SIG-M5 treated with dmso at 0.1 percent for 504 hours (cell line): ENCODE measurements at regions not wholly inside any gene's neighbourhood (a gene's known extent, or its start where the extent isn't known, plus 50 kb on each side); places are given as distances from the start of the nearest gene placed in this dataset.

Experiments used
- DNase-seq: peaks from one replicate; lab custom pipeline; 2025; ENCODE audit not compliant: unreplicated experiment; lab: John Stamatoyannopoulos, UW

DNA sequence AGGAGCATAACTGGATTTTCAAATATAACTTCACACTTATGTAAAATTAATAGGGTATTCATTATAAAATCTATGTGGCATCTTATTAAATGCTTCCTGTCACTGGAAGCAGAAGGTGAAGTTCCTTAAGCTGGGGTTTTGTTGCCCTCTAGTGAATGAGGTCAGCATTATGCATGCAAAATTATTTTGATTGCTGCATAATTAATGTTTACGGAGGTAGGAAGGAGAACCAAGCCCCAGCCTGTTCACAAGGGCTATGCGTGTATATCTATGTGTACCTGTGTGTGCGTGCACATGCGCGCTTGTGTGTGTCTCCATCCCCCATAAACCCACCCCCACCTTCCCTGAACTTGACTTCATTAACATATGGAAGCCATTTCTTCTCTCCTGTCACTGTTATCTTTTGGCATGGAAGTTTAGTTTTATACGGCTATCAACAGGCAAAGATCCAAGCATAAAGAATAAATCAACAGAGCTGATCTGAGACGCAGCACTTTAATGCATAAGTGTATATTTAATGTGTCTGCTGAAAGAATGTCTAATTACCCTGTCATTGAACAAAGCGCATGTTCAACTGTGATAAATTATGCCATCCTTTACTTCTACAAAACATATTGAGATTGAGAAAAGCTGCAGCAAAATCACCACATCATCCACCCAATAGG, 90.2 kb upstream of the CDH4 start:
- DNase-seq, result no peak

GRCh38 chr20:61162451-61162850, 89.6 kb upstream of the CDH4 start:
- DNase-seq, result no peak

DNA sequence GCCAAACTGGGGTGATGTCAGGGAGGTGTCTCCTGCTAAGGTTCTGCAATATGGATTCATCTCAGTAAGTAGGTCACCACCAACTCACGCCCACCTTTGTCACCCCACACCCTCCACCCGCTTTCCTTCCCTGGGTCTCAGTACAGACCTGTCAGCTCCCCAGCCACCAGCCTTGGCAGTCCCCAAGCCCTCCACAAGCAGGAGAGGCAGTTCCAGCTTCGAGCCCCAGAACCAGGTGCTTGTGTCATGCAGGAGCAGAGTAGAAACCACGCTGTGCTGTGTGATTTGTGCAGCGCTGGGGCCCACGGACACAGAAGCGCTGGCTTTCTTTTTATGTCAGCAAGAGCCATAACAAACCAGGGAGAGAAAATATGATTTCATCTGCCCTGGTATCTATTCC, 89.0 kb upstream of the CDH4 start:
- DNase-seq, result no peak

DNA sequence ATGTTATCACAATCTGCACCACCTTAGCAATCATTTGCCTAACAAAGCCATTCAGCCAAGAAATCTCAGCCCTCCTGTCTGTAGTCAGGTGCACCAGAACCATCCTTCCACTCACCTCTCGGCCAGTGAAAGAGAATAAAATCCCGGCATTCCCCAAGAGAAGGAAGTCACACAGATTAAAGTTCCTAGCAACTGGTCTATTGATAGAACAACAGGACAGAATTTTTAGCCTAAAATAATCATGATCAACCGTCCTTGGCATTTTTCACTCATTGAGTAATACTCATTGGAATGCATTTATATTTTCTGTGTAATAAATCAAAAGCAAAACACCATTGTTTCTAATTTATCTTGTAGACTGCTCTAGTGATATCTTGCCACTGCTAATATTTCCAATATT, 85.7 kb upstream of the CDH4 start:
- DNase-seq, result no peak

DNA sequence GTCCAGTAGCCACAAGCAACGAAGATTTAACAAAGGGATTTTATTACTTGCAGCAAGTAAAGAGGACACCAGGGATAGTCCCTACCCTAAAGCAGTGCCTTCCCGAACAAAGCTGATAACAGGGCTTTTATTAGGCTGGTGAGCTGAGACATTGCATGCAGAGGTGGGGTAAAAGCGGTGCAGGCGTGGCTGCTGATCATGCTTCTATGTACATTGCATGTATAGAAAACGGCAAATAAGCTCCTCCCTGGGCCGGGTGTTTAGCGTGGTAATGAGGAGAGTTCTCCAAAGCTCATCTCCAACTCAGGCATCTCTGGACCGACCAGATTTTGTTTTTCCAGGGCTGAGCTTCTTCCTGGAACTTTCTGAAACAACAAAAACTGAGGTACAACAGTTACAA, 83.5 kb upstream of the CDH4 start:
- DNase-seq, result no peak

DNA sequence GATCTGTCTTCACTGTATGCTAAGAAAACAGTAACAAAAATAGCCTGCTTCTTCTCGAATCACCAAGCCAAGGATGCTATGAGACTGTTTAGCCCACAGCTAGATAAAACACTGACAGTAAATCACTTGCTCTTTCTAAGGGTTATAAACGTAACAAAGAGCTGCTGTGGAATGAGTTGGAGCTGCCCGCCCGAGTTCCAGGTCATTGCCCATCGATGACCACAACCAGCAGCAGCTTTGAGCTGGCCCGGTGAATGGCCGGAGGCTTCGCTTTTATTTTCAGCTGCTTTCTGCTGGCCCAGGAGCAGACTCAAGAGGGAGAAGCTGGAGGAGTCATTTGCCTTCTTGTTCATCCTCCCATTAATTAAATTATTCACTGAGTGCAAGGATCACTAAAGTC, 82.2 kb upstream of the CDH4 start:
- DNase-seq, result no peak

DNA sequence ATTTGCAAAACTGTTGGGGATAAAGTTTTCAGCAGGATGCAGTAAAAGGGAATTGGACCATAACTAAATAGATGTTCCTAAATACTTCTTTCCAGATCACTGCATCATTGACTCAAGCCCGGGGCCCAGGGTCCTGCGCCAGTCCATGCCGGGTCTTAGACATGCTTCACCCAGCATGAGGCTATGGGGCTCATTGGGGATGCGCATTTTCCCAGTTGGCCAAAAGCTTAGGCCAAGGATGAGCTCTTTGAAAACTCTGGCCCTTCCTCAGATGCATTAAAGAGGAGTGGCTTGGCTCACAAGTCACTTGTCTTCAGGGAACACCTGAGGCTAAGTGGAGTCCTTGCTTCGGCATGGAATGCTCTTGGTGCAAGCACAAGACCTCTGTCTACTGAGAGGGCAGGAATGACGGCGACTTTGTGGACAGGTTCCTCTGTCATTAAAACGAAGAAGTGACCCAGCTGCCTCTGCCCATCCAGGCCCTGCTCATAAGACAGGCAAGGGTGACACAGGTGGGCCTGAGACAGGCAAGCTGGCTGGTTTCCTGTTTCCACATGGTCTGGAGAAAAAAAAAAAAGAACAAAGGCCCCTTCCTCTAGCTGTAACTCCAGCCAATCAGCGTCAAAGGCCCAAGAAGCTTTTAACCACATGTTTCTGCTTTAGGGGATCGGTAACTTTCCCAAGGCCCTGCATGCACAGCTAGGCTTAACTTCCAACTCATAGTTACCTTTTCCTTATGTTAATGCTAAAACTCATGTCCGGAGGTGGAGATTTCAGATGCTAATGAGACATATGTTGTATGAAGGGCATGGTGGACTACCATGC, 81.4 kb upstream of the CDH4 start:
- no peak for DNase-seq

GRCh38 chr20:61173267-61173666, 78.8 kb upstream of the CDH4 start:
- DNase-seq, result no peak

DNA sequence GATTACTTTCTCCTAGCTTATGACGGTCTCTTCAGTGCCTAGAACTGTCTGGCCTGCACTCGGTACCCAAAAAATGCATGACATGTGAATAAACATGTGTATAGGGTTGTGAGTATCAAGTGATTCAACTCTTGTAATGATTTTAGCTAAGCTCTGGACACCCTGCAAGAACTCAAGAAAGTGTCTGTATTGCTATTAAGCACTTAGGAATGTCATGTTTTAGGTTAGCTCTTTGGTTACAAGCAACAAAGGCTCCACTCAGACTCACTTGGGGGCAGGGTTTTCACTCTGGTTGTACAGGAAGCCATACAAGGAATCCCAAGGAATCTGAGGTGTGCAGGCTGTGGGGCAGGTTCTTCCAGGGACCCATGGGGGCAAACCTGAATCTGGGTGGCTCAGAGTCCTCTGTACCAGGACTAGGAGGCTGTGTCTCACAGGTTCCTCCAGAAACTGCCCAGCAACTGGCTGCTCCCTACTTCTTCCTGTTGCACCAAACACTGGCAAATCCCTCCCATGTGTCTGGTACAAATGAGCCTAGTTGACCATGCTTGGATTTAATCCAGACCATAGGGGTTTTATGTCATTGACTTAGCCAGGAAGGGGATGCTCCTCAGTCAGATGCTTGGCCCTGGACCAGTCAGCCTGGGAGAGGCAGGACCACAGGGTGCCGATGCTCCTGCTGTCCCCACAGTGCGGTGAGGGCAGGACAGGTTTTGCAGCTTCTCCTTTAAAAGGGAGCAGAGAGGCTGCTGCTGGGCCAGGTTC, 77.9 kb upstream of the CDH4 start:
- DNase-seq, result no peak

DNA sequence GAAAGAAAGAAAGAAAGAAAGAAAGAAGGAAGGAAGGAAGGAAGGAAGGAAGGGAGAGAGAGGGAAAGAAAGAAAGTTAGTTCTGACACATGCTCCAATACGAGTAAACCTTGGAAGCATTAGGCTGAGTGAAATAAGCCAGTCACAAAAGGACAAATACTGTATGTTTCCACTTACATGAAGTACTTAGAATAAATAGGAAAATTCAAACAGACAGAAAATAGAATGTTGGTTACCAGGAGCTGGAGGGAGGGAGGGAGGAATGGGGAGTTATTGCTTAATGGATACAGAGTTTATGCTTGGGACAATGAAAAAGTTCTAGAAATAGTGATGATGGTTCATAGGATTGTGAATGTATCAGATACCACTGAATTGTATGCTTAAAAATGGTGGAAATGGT, 75.2 kb upstream of the CDH4 start:
- no peak for DNase-seq

DNA sequence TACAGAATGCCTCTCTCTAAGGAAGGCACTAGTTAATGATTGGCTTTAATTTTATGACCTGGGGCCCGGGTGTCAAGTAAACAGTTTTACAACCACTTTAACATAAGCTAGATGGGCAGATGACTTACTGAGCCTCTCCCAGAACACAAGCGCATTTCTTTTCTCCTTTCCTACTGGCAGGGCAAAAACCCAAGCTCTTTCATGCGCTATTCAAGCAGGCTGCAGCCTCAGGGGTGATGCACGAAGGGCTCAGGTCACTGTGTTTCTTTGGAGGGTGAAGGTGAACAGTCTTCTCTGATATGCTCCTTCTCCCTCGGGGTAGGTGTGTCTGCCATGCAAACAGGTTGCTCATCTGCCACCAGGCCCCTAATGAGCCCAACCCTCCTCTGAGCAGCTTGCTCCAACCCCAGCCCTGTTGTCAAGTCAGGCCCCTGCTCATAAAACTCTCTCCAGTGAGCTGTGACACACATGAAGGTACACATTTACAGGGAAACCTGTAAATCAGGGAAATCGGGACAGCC, 73.5 kb upstream of the CDH4 start:
- no peak for DNase-seq

DNA sequence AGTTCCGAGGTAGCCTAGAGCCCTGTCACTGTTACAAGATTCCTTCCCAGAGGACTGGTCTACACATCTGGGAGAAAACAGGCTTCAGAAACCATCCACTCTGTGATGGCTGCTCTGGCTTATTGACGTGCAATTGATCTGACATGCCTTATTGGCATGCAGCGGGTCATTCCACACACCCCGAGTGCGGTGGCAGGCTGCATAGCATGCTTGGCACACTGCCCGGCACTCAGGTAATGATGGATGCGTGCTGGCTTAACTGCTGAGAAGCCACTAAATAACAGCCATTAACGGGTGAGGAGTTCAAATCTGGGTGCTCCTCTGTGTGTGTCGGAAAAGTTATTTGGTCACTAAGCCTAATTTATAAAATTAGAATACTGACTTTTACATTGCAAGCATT, 67.9 kb upstream of the CDH4 start:
- no peak for DNase-seq

DNA sequence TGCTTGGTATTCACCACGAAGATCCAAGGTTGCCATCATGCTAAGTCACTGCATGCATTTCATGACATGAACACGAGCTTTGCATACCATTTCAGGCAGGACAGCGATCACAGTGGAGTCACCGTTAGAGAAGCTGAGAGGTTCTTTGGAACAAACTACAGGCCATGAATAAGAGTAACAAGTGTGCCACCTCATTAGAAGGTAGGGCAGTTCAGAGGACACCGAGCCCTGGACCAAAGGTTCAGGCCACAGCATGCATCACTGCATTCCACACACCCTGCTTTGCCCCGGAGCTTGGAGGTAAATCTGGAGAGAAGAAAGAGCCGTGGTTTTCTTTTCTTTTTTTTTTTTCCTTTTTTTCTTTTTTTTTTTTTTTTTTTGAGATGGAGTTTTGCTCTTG, 66.9 kb upstream of the CDH4 start:
- DNase-seq, result no peak

GRCh38 chr20:61185841-61186601, 66.0 kb upstream of the CDH4 start:
- DNase-seq, result no peak

DNA sequence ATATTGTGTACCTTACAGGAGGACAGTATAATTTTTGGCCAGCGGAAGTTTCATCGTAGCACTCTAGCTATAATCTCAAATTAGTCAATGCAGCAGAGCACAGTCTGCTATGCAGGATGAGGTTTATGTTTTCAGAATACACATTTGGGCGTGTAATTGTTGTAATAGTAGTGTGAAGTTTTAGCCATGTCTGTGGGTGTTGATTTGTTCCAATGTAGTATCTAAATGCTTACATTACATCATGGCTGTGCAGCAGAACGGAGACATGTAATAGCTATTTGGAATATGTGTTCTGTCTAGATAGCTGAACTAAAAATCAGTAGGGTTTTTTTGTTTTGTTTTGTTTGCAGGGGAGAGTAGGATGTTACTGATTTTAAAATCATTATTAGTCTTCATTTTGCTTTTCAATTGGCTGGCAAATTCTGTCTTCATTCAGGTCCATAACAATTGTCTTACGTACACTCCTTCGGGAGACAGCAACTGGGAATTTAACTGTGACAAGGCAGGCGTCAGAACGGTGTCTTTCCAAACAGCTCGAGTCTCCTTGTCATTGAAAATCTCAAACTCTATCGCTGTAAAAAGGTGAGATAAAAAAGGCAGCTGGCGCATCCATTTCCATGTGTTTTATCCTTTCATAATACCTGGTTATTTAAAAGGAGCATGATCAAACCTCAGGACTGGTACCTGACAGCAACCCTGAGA, 65.1 kb upstream of the CDH4 start:
- DNase-seq, result no peak

DNA sequence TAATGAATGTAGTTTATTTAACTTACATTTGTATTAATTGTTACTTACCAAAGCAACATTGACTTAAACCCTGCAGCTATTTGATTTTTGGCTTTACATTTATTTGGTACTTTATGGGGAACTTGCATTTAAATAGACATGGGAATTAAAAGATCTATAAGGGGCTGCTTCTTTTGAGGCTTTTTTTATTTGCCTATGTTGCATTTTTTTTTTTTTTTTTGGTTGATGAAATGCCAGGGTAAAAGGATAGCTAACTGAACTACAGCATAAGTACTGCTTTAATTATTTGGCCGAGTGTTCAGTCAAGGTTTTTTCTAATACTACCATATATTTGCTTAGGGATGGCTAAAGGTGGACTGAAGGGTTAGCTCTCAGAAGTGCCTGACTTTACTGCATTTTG, 62.5 kb upstream of the CDH4 start:
- no peak for DNase-seq

DNA sequence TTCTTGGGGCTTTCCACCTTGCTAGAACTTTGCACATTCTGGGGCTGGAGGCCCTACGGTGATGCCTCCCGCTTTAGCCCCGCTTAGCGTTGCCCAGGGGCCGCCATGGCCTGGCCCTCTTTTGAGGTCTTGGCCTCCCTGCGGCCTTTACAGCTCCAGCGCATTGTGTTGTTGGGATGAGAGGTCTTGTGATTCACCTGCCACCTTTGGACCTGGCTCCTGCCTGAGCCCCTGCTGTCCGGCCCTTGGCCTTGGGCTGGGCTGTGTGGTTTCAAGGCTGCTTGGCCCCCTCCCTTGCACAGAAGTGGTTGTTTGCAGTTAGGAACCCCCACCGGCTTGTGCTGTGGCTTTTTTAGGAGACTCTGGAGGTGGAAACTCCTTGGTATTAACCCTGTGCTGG, 61.0 kb upstream of the CDH4 start:
- DNase-seq, result no peak

GRCh38 chr20:61192337-61192950, 59.6 kb upstream of the CDH4 start:
- DNase-seq, result no peak

DNA sequence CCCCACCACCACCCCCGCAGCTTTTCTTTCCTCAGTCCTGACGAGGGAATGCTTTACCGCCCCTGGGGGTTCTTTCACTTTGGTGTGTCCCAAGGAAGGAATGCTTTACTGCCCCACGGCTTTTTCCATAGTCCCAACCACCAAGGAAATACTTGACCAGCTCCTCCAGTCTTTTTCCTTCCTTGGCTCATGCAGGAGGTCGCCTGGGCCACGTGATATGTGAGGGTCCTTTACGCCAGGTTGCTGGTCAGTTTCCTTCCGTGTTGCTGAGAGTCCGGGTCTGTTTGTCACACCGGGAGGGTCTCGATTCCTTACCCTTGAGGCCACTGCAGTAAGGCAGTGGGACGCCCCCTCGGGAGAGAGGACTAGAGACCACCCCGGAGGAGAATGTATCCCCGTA, 58.9 kb upstream of the CDH4 start:
- DNase-seq, result no peak
